OCI-LY1 (cell line): ENCODE measurements at regions not wholly inside any gene's neighbourhood (a gene's known extent, or its start where the extent isn't known, plus 50 kb on each side); places are given as distances from the start of the nearest gene placed in this dataset.

ENCODE experiments used
- EZH2 ChIP-seq: fragments of 200-600 bp; sonication (generic), shearing (Covaris generic); IDR thresholded peaks from 2 replicates; pipeline ENCODE4 v1.8.0; 2017; ENCODE audit warnings: borderline replicate concordance, mixed run types, mild to moderate bottlenecking, antibody characterized with exemption, low read length, moderate library complexity, mixed read lengths
- TF ChIP-seq, protein P1 (sequence below): fragments of 200-600 bp; sonication (generic), shearing (Covaris generic); IDR thresholded peaks from 2 replicates; pipeline ENCODE4 v1.5.1; 2017; ENCODE audit warnings: mild to moderate bottlenecking, antibody characterized with exemption, low read length, moderate library complexity, mixed read lengths

DNA sequence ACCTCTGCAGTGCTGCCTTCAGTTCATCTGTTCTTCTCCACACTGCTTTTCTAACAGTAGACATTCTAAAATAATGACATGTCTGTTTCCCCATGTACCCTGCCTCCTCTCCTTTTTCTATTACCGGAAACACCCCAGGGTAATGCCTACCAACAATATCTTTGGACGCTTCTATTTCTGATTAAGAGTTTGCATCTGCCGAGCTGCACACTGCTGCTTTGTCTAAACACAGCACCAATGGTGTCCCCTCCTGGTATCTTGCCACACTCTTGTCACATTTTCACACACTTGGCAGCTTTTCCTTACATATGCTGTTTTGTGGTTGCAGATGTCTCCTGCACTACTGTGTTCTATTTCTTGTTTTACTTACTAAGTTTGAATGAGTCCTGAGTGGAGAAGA is 288.8 kb downstream of the GRIA2 start:
- TF ChIP-seq, protein P1, sequence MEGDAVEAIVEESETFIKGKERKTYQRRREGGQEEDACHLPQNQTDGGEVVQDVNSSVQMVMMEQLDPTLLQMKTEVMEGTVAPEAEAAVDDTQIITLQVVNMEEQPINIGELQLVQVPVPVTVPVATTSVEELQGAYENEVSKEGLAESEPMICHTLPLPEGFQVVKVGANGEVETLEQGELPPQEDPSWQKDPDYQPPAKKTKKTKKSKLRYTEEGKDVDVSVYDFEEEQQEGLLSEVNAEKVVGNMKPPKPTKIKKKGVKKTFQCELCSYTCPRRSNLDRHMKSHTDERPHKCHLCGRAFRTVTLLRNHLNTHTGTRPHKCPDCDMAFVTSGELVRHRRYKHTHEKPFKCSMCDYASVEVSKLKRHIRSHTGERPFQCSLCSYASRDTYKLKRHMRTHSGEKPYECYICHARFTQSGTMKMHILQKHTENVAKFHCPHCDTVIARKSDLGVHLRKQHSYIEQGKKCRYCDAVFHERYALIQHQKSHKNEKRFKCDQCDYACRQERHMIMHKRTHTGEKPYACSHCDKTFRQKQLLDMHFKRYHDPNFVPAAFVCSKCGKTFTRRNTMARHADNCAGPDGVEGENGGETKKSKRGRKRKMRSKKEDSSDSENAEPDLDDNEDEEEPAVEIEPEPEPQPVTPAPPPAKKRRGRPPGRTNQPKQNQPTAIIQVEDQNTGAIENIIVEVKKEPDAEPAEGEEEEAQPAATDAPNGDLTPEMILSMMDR, result no peak
- no peak for TF ChIP-seq EZH2
